CD4-positive, alpha-beta T cell (primary cell): ENCODE measurements at regions not wholly inside any gene's neighbourhood (a gene's known extent, or its start where the extent isn't known, plus 50 kb on each side); places are given as distances from the start of the nearest gene placed in this dataset.

Source experiments
- ATAC-seq: fragments of 200-7000 bp; cut with Tn5 transposase; one replicate; pipeline ENCODE4 v1.10.0; 2022; ENCODE audit warnings: mild to moderate bottlenecking; ENCODE audit not compliant: poor library complexity
- CTCF ChIA-PET: fragments of 350-600 bp; sonication (Branson Sonifier 250); formaldehyde crosslinking; loops from one replicate; lab custom pipeline; 2021; ENCODE audit warnings: antibody characterized with exemption, inconsistent platforms; lab: Charles Lee
- POLR2A ChIA-PET: fragments of 350-600 bp; sonication (Branson Sonifier 250); formaldehyde crosslinking; loops from one replicate; lab custom pipeline; 2021; ENCODE audit warnings: antibody characterized with exemption, inconsistent platforms; lab: Charles Lee
- DNase-seq, 14 experiments: peaks; one replicate each; pipeline ENCODE4 v3.0.0-alpha.2; 2013 to 2020; ENCODE audit warnings: mixed read lengths in 2 of 14
- H3K27ac ChIP-seq, 2 donors: one replicate each; pipeline versions ENCODE4 v1.5.1 to v1.7.0; 2013; ENCODE audit warnings: low read length in 2 of 2, low read depth in 1 of 2, mild to moderate bottlenecking in 1 of 2
- H3K27me3 ChIP-seq, 2 experiments: 1 replicate in 1 of 2; 2 replicates in 1 of 2; pipeline versions ENCODE4 v1.6.1 to v1.7.0; 2013; ENCODE audit warnings: low read length in 2 of 2, control low read depth in 1 of 2, mild to moderate bottlenecking in 1 of 2, moderate library complexity in 1 of 2; ENCODE audit not compliant: insufficient read depth in 2 of 2, control insufficient read depth in 1 of 2
- H3K36me3 ChIP-seq: one replicate; pipeline ENCODE4 v1.6.1; 2013; ENCODE audit warnings: low read length, control low read depth; ENCODE audit not compliant: insufficient read depth
- H3K4me1 ChIP-seq: one replicate; pipeline ENCODE4 v1.6.1; 2013; ENCODE audit warnings: low read length, control low read depth; ENCODE audit not compliant: insufficient read depth
- H3K4me3 ChIP-seq: one replicate; pipeline ENCODE4 v1.5.1; 2013; ENCODE audit warnings: mild to moderate bottlenecking, low read length, moderate library complexity
- H3K9me3 ChIP-seq, 2 experiments: 1 replicate in 1 of 2; 2 replicates in 1 of 2; pipeline versions ENCODE4 v1.6.1 to v1.7.0; 2013; ENCODE audit warnings: low read length in 2 of 2, mild to moderate bottlenecking in 2 of 2, control low read depth in 1 of 2, moderate library complexity in 1 of 2; ENCODE audit not compliant: control insufficient read depth in 1 of 2, insufficient read depth in 1 of 2
- H3K27ac Mint-ChIP-seq: one replicate; pipeline ENCODE4 v1.8.0; 2020; ENCODE audit warnings: mixed read lengths
- H3K27me3 Mint-ChIP-seq: one replicate; pipeline ENCODE4 v1.8.0; 2021; ENCODE audit warnings: mixed read lengths
- H3K36me3 Mint-ChIP-seq: one replicate; pipeline ENCODE4 v1.8.0; 2021; ENCODE audit warnings: low read depth, mixed read lengths
- H3K4me1 Mint-ChIP-seq: one replicate; pipeline ENCODE4 v1.8.0; 2021; ENCODE audit warnings: low read depth, mixed read lengths
- H3K4me3 Mint-ChIP-seq: one replicate; pipeline ENCODE4 v1.8.0; 2020; ENCODE audit warnings: mild to moderate bottlenecking, mixed read lengths
- H3K9me3 Mint-ChIP-seq: one replicate; pipeline ENCODE4 v1.8.0; 2020; ENCODE audit warnings: mixed read lengths
- CTCF ChIP-seq: fragments of 200-600 bp; IDR thresholded peaks from one replicate; pipeline ENCODE4 v1.8.0; 2022; ENCODE audit warnings: antibody characterized with exemption, mild to moderate bottlenecking
- intact Hi-C, 2 experiments: fragments of 100-400 bp; cut with DNase I in 1 of 2; cut with micrococcal nuclease in 1 of 2; formaldehyde crosslinking; loops; one replicate each; pipeline versions ENCODE4 v1.15.1 to v1.9.0; 2023 to 2025; cut with DNase I, micrococcal nuclease

GRCh38 chr13:55705526-55705925, 1435.2 kb upstream of the PRR20A start:
- CTCF ChIA-PET = no interaction called here
- Histone ChIP-seq H3K9me3 (peaks cover 0 to 4% of the 10 kb centered on the region in 2 experiments), H3K4me1 (no peaks in the 10 kb centered on the region), H3K27me3 (no peaks in the 10 kb centered on the region), H3K4me3 (no peak overlapping the region), H3K36me3 (no peaks in the 10 kb centered on the region), H3K27ac (no peak overlapping the region)
- H3K9me3 Mint-ChIP-seq = peaks cover 2% of the 10 kb centered on the region
- no peak for DNase-seq
- no peaks in the 10 kb centered on the region for H3K4me1 Mint-ChIP-seq
- intact Hi-C loops = no loop called here
- POLR2A ChIA-PET = no interaction called here
- no peak for TF ChIP-seq CTCF
- H3K36me3 Mint-ChIP-seq = no peaks in the 10 kb centered on the region
- no peaks in the 10 kb centered on the region for H3K27me3 Mint-ChIP-seq
- no peak overlapping the region for H3K4me3 Mint-ChIP-seq
- no peak for ATAC-seq
- no peak overlapping the region for H3K27ac Mint-ChIP-seq

DNA sequence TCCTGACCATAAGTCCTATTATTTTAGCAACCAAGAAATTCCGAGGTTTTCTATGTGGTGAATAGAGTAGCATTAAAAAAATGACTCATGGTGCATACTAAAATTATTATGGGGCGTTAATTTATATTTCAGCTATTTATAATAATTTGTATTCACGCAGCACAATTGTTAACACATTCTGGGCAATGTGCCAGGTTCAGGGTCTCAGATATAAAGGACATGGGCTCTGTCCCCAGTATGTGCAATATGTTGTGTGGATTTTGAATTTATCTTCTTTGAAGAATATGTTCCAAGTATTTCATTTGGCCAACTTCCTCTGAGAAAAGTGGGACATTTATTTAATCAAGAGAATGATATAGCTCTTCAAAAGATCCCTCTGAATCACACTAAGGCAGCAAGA, 1434.7 kb upstream of the PRR20A start:
- Histone ChIP-seq H3K36me3 (no peaks in the 10 kb centered on the region), H3K27me3 (no peaks in the 10 kb centered on the region), H3K4me3 (no peak overlapping the region), H3K4me1 (no peaks in the 10 kb centered on the region), H3K9me3 (peaks cover 0 to 4% of the 10 kb centered on the region in 2 experiments), H3K27ac (no peak overlapping the region)
- Mint-ChIP-seq H3K27ac (no peak overlapping the region), H3K4me1 (no peaks in the 10 kb centered on the region), H3K27me3 (no peaks in the 10 kb centered on the region), H3K36me3 (no peaks in the 10 kb centered on the region), H3K4me3 (no peak overlapping the region), H3K9me3 (peaks cover 2% of the 10 kb centered on the region)
- ATAC-seq (no peak), DNase-seq (no peak)
- TF ChIP-seq CTCF = no peak
- POLR2A ChIA-PET = no interaction called here
- CTCF ChIA-PET = no interaction called here
- intact Hi-C loops = no loop called here

GRCh38 chr13:55714120-55714519, 1426.6 kb upstream of the PRR20A start:
- no peaks in the 10 kb centered on the region for H3K36me3 ChIP-seq
- no peak overlapping the region for H3K4me3 ChIP-seq
- Mint-ChIP-seq H3K27me3 (no peaks in the 10 kb centered on the region), H3K9me3 (peaks cover 17% of the 10 kb centered on the region), H3K4me1 (no peaks in the 10 kb centered on the region), H3K36me3 (no peaks in the 10 kb centered on the region), H3K4me3 (no peak overlapping the region), H3K27ac (no peak overlapping the region)
- H3K9me3 ChIP-seq = no peaks in the 10 kb centered on the region
- no peaks in the 10 kb centered on the region for H3K27me3 ChIP-seq
- intact Hi-C loops = no loop called here
- DNase-seq (no peak), ATAC-seq (no peak)
- CTCF ChIA-PET = no interaction called here
- POLR2A ChIA-PET = no interaction called here
- H3K4me1 ChIP-seq = no peaks in the 10 kb centered on the region
- no peak for TF ChIP-seq CTCF
- H3K27ac ChIP-seq = no peak overlapping the region
